Upper lobe of right lung (tissue), 1 donor: ENCODE measurements at regions not wholly inside any gene's neighbourhood (a gene's known extent, or its start where the extent isn't known, plus 50 kb on each side); places are given as distances from the start of the nearest gene placed in this dataset.

Experiments
- ATAC-seq: fragments of 200-7000 bp; cut with Tn5 transposase; one replicate; pipeline ENCODE4 v1.9.1; 2020; ENCODE audit warnings: mild to moderate bottlenecking, moderate library complexity
- DNase-seq: peaks from one replicate; pipeline ENCODE4 v3.0.0-alpha.2; 2020
- H3K27ac ChIP-seq: fragments of 200-600 bp; one replicate; pipeline ENCODE4 v1.8.0; 2022
- H3K27me3 ChIP-seq: fragments of 200-600 bp; one replicate; pipeline ENCODE4 v1.8.0; 2022; ENCODE audit warnings: mild to moderate bottlenecking
- H3K36me3 ChIP-seq: fragments of 200-600 bp; one replicate; pipeline ENCODE4 v1.8.0; 2022
- H3K4me1 ChIP-seq: fragments of 200-600 bp; one replicate; pipeline ENCODE4 v1.8.0; 2022
- H3K4me3 ChIP-seq: fragments of 200-600 bp; one replicate; pipeline ENCODE4 v1.8.0; 2022; ENCODE audit warnings: mild to moderate bottlenecking
- H3K9me3 ChIP-seq: fragments of 200-600 bp; one replicate; pipeline ENCODE4 v1.8.0; 2022
- CTCF ChIP-seq: fragments of 200-600 bp; IDR thresholded peaks from one replicate; pipeline ENCODE4 v1.8.0; 2022; ENCODE audit warnings: antibody characterized with exemption
- intact Hi-C: fragments of 100-400 bp; cut with DNase I; formaldehyde crosslinking; loops from one replicate; pipeline ENCODE4 v1.11.0; 2022
- donor health status: DM: no; HTN: yes; CAD: no; lungs with severe emphysema.

- Histone ChIP-seq H3K27me3 (no peaks in the 10 kb centered on the region), H3K27ac (no peak overlapping the region), H3K9me3 (no peaks in the 10 kb centered on the region), H3K4me3 (no peak overlapping the region), H3K4me1 (no peaks in the 10 kb centered on the region), H3K36me3 (no peaks in the 10 kb centered on the region)
- intact Hi-C loops = no loop called here
- ATAC-seq (no peak), DNase-seq (no peak)
- no peak for TF ChIP-seq CTCF
Observed at GRCh38 chr6:138662471-138662870, 111.1 kb upstream of the CCDC28A start.

DNA sequence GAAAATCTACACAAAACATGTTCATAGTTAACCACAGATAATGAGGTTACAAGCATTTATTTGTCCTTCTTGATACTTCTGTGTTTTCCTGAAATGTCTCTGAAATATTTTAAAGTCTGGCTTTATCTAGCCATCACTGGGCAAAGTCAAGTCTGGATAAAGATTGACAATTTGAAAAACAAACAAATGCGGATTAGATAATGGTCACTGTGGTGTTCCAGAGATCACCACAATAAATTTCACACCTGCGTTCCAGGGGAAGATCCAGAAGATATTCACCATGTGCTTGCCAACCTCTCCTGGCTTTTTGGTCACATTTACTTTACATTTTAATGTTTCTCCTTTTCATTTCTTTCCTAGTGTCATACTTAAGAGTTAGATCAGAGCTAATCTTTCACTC lies 109.7 kb upstream of the CCDC28A start:
- H3K36me3 ChIP-seq = no peaks in the 10 kb centered on the region
- ATAC-seq = no peak
- no peak overlapping the region for H3K4me3 ChIP-seq
- no peaks in the 10 kb centered on the region for H3K27me3 ChIP-seq
- no peak overlapping the region for H3K27ac ChIP-seq
- intact Hi-C loops = no loop called here
- DNase-seq = no peak
- no peaks in the 10 kb centered on the region for H3K4me1 ChIP-seq
- no peak for TF ChIP-seq CTCF
- no peaks in the 10 kb centered on the region for H3K9me3 ChIP-seq

GRCh38 chr6:138664745-138665144 lies 108.8 kb upstream of the CCDC28A start:
- Histone ChIP-seq H3K4me3 (no peak overlapping the region), H3K27ac (no peak overlapping the region), H3K4me1 (no peaks in the 10 kb centered on the region), H3K27me3 (no peaks in the 10 kb centered on the region), H3K9me3 (no peaks in the 10 kb centered on the region), H3K36me3 (no peaks in the 10 kb centered on the region)
- no peak for DNase-seq
- TF ChIP-seq CTCF = no peak
- intact Hi-C loops = no loop called here
- ATAC-seq = no peak

DNA sequence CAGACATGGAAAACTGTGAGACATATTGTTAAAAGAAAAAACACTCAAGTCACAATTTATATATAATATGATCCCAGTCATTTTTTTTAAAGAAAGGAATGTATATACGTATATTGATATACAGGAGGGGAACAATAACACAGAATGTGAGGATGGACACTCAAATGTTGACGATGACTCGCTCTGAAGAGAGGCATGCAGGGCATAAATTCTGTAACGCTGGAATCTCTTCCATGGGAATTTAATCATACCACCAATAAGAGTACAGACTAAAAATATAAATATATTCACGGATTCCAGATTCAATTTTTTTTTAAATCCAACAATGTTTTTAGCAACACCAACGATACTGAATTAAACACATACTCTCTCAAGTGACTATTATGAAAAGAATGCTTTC lies 106.9 kb upstream of the CCDC28A start:
- TF ChIP-seq CTCF = no peak
- H3K9me3 ChIP-seq = no peaks in the 10 kb centered on the region
- intact Hi-C loops = no loop called here
- H3K36me3 ChIP-seq = no peaks in the 10 kb centered on the region
- H3K4me1 ChIP-seq = no peaks in the 10 kb centered on the region
- H3K27ac ChIP-seq = no peak overlapping the region
- no peak for DNase-seq
- no peaks in the 10 kb centered on the region for H3K27me3 ChIP-seq
- H3K4me3 ChIP-seq = no peak overlapping the region
- no peak for ATAC-seq

DNA sequence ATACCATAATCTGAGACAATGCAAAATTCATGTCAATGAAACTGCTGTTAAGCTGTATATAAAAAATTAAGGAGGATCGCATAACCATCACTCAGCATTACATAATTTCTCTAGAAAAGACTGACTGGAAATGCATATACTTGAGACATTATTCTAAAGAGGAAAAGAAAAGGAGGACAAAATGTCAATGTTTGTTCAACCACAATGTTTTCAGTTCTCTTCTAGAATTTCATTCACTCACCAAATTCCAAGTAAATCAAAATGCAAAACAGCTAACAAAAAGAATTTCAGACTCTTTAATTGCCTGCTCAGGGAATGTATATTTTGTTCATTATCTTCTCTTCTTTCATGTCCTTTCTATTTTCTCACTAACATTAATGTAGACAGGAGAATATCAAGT lies 106.2 kb upstream of the CCDC28A start:
- intact Hi-C loops = no loop called here
- H3K4me1 ChIP-seq = no peaks in the 10 kb centered on the region
- ATAC-seq (no peak), DNase-seq (no peak)
- TF ChIP-seq CTCF = no peak
- H3K27ac ChIP-seq = no peak overlapping the region
- no peaks in the 10 kb centered on the region for H3K36me3 ChIP-seq
- H3K4me3 ChIP-seq = no peak overlapping the region
- no peaks in the 10 kb centered on the region for H3K9me3 ChIP-seq
- no peaks in the 10 kb centered on the region for H3K27me3 ChIP-seq

DNA sequence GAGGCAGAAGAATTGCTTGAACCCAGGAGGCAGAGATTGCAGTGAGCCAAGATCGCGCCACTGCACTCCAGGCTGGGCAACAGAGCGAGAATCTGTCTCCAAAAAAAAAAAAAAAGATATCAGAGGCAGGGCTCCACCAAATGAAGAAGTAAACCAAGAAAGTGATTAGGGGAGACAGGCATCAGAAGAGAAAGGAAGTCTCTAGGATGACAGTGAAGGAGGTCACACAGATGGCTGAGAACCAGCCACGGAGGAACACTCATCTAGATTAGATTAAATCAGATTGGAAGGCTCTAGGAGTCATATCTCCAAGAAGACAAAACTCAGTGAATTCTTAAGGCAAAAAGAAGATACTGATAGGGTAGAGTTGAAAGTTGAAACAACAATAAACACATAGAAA lies 102.2 kb upstream of the CCDC28A start:
- ATAC-seq (no peak), DNase-seq (no peak)
- H3K4me1 ChIP-seq = no peaks in the 10 kb centered on the region
- no peak overlapping the region for H3K4me3 ChIP-seq
- TF ChIP-seq CTCF = no peak
- H3K9me3 ChIP-seq = no peaks in the 10 kb centered on the region
- no peaks in the 10 kb centered on the region for H3K27me3 ChIP-seq
- no peaks in the 10 kb centered on the region for H3K36me3 ChIP-seq
- H3K27ac ChIP-seq = no peak overlapping the region
- intact Hi-C loops = no loop called here
